ENCODE measurements at regions not wholly inside any gene's neighbourhood (a gene's known extent, or its start where the extent isn't known, plus 50 kb on each side); places are given as distances from the start of the nearest gene placed in this dataset.

DNA sequence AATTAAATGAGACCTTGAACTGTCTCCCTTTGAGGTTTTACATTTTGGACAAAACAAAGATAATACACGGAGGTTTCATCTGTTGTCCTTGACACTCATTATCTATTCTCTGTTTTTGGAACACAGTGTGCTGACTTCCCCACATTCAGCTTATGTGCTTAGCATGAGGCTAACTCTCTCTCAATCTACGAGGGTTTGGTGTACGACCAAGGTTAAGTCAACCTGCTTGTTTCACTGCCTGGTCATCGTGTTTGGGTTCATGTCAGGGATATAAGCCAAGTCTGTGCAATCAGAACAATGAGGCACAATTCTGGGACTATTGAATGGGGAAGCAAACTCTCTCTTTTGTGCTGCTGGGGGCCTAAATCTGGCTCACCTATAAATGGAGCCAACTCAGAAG, 328.5 kb upstream of the USP25 start:
- no peak for DNase-seq

DNA sequence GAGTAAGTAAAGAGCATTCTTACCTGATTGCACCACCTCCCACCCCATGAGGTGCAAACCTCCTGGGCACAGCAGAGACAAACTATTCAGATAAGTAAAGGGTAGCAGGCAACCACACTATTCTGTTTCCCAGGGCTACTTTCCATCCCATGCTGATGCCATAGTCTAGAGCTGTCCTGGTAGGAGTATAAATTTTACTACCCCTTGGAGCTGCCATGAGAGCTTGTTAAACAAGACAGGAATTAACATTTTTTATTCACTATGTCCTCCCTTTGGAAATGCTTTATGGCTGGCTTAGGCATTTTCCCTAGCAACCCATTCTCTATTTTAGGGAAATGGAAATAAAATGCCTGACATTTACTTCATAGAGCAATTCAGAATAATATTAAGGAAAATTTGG, 324.6 kb upstream of the USP25 start:
- DNase-seq = no peak

DNA sequence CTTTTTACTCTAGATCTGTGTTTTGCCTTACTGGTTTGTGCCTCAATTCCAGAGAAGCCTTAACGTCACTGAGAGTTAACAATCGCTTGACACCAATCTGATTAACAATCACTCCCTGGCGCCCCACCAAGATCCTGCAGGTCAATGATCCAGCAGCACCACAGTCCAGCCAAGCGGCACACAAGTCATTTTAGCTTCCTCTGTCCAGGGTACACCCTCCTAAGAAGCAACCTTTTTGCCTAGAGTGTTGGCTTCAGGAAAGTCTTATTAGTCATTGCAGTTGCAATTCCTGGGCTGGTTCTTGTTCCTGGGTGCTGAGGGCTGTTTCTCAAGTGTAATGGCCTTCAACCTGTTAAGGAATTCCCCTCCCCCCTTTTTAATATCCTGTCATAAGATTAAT, 323.0 kb upstream of the USP25 start:
- DNase-seq = no peak

DNA sequence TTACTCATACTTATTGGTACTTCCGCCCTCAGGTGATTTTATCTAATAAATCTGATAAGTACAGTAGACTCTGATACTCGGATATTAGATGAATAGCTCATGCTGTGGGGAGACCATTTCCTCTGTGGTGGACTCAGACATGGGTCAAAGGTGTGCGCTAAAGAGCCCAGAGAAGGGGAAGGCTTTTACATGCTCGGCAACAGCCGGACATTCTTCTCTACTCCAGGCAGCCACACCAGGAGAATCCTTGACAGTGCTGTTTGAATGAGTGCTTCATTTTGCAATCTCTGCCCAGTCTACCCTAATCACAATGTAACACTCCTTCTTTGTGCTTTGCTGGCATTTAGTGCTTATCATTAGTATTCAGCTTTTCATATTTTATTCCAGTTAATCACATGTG, 322.2 kb upstream of the USP25 start:
- DNase-seq = no peak

DNA sequence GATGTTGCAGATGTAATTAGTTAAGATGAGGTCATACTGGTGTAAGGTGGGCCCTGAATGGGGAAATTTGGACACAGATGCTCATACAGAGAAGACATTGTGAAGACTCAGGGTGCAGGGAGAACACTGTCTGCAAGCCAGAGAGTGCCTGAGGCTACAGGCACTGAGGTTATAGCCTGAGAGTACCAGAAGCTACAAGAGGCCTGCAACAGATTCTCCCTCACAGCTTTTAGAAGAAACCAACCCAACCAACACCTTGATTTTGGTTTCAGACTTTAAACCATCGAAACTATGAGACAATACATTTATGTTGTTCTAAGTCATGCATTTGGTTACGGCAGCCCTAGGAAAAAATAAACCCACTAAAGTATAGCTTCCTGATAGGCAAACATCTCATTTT, 321.7 kb upstream of the USP25 start:
- DNase-seq = no peak

DNA sequence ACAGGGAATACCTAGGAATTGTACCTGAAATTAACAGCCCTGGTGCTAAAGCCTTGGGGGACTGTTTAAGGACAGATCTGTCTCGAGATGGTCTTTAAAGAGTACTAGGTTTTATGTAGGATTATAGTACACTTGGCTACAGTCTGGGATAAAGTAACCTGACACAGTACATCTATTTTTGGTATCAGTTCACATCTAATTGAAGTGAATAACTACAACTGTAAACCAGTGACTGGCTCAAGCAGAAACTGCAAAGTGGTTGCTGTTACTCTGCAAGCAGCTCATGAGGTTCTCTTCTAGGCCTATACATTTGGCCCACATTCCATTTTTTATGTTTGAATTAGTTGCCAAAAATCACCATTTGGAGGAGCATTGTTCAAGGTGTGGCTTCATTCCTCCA, 320.8 kb upstream of the USP25 start:
- no peak for DNase-seq

DNA sequence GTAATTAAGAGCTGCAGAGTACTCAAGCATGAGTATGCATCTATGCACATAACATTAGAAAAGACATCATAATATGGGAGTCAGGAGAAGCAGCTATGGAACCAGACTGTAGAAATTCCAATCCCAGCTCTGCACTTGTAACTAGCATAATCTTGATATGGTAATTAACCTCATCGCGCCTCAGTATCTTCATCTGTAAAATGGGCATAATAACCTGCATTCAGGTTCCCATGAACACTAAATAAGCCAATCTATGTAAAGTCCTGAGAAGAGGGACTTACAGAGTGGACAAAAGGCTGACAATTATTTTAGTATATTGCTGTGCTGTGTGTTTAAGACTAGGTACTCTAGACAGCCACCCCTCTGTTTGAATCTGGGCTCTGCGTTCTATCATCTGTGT, 318.9 kb upstream of the USP25 start:
- no peak for DNase-seq

DNA sequence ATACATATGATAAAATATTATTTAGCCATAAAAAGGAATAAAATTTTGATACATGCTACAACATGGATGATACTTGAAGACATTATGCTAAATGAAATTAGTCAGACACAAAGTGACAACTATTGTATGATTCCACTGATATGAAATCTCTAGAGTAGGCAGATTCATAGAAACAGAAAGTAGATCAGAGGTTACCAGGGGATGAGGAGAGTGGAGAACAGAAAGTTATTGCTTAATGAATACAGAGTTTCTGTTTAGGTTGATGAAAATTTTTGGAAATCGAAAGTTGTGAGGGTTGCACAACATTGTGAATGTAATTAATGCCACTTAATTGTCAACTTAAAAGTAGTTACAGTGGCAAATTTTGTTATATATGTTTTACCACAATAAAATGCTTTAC, 315.7 kb upstream of the USP25 start:
- no peak for DNase-seq

DNA sequence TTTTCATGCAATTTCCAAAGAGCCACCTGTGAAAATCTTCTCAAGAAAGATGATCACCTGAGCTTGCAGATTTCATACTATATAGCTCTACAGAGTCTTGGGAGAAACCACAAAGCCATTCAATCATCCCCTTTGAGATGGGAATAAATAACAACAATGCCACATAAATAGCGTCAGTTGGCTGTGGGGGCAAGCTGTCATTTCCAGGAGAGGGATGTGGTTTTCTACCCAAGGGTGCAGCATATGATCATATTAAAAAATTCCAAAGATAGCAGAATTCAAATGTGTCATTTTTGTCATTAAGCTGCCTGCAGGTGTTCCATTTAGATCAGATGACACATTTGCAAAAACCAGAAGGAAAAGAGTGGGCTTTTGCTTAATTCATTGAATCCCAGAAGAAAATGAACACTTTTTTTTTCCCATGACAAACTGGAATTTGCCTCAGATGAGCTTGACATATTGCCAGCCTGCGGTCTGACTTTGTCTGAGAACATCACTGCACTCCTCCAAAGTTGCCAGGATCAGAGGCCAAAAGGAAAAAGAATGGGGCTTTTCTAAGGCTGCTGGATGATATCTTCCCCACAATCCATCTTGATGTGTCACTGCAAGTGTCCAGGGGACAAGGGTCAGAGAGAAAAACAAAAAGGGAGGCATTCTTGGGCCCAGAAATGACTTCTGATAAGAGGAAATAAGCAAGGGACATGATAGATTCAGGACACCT, 314.1 kb upstream of the USP25 start:
- DNase-seq = no peak

DNA sequence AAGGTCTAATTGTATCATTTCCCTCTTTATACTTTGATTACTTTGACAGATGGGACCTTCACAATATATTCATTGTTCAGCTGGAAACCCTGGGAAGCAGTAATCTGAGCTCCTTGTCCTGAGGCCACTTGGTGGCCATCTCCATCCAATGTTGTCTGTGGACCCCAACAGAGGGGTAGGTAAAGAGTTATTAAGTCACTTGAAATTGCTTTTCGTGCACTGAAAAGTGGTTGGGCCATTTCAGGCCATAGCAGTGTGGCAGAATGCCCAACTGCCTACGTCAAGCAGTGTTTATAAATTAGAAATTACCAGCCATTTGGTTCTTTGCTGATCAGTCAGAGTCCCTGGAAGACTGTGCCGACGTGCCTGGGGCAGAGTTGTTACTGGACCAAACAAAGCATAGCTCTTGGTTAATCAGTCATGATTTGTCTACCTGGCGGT, 308.3 kb upstream of the USP25 start:
- DNase-seq = no peak

DNA sequence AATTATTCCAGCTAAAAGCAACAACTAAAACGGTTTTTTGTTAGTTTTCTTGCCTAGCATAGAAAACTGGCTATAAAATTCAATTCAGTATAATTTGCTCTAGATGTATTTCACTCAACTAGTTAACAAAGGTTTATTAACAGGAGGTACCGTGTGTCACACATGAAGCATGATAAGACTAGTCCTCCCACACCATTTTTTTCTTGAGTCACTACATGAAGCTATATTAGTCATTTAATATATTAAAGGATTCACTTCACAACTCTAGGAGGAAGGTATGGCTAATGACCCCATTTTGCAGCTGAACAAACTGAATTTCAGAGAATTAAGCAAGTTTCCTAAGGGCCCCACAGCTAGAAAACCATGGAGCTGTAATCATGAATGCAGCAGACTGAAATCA, 307.8 kb upstream of the USP25 start:
- no peak for DNase-seq

DNA sequence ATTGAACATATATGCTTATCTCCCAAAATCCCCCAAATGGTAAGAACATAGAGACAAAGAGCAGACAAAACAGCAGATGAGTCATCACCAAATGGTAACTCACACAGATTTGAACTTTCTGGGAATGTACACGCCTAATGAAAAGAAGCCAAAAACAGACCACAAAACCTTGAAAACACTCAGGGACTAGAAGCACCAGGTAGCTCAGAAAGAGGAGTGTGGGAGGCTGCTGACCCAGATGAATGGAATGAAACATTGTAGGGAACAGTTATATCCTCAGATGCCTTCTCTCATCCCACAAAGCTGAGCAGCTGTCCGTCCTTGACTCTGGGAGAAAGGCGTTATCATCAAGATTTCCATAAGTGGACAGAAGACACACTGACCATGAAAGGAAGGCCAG, 307.0 kb upstream of the USP25 start:
- DNase-seq = no peak

DNA sequence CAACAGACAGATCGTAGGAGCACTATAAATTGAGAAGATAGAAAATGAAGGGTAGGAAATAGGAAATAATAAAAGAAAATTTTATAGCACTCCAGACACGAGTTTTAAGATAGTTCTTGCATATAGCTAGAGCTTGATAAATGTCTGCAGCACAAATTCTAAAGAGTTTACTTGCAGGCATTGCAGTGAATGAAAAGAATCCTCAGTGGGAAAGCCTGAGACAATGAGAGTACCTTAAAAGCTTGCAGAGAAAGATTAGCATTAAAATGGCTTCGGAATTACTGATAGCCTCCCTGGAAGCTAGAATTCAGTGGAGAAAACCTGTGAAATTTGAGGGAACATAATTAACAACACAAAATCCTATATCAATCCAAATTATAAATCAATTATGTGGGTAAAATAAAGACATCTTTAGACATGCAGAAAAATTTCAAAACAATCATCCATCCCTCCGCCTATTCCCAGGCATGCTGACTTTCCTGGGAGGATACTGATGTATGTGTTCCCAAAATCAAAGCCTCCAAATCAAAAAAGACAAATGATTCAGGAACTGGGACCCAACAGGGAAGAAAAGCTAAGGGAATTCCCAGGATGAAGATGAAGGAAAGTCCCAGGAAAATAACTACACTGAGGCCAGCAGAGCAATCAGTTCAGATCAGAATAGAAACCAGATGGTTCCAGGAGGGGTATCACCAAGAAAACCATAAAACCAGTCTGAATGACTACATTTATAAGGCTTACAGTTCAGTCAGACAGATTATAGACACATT, 305.9 kb upstream of the USP25 start:
- no peak for DNase-seq

DNA sequence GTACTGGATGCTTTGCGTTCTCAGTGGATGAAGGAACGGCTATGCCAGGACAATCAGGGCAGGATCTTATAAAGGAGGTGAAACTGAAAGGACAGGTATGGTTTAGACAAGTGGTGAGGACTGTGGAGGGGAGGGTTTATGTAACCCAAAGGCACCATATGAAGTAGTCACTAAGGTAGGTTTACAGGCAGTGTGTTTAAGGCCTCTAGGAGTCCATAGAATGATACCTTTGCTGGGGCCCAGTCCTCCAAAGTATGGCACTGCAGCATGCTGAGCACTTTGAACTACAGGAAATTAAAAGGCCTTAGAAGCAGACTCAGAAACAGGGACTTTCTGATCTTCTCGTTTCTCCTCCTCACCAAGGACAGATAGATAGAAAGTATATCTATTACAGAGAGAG, 304.7 kb upstream of the USP25 start:
- no peak for DNase-seq

DNA sequence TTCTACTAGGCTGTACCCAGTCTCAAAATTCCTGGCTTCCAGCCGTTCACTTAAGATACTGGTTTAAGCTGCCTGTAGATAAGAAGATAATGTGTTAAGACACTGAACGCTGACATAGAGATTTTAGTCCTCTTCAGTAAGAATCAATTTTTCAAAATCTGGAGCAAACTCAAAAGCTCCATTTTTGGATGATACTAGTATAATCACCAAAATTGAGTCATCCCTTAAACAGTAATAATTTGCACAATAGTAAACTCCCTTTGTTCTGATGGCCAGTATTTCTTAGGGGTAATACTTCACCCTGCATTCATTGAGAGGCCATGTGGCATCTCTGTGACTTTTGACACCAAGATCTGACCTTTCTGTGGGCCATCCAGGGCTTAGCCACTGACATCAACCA, 299.8 kb upstream of the USP25 start:
- DNase-seq = no peak

DNA sequence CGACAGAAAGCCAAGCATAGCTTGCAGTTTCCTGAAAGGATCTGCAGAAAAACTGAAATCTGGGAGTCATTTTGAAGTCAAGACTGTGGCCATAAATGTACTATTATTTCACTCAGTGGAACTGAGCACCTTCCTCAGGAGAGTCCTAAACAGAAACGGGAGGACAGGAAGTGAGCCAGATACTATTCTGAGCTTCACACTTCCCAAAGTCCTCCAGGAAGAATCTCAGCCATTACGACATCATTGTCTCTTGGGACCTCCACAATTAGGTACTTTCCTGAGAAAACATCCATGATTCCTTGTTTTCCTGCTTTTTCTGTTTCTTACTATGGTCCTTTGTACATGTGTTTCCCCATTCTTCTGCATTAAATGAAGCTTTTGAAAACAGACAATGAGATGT, 299.2 kb upstream of the USP25 start:
- DNase-seq = no peak

DNA sequence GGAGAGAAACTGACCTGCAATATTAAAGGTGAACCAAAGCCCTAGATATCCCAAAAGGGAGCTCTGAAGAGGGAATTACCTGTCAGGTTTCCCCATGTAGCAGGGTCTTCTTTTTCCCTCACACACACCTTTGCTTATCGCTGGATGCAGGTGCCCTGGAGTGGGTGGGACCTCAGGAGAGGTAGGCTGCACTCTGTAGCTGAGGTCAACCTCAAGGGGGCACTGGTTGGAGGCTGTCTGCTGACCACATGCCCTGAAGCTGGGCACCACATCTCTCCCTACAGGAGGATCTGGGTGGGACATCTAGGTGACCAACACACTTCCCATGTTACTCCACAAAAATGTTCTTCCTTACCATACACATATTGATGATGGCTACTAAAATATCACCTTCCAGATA, 298.7 kb upstream of the USP25 start:
- DNase-seq = no peak

DNA sequence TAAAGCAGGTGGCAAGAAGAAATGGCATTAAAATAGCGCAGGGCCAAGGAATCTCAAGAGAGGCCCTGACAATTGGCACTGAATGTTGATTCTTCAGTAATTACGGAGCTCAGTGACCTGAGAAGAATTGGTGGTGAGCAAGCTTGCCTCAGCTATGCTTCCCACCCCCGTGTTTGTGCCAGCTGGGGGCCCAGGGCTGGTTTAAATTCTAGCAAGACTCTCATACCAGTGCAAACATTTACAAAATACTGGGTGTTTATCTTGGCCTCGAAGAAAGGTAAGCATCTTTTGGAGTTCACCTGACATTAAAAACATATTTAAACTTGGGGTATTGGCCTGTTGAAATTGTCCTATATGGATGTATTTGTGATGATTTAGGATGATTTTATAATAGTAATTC, 296.7 kb upstream of the USP25 start:
- no peak for DNase-seq

DNA sequence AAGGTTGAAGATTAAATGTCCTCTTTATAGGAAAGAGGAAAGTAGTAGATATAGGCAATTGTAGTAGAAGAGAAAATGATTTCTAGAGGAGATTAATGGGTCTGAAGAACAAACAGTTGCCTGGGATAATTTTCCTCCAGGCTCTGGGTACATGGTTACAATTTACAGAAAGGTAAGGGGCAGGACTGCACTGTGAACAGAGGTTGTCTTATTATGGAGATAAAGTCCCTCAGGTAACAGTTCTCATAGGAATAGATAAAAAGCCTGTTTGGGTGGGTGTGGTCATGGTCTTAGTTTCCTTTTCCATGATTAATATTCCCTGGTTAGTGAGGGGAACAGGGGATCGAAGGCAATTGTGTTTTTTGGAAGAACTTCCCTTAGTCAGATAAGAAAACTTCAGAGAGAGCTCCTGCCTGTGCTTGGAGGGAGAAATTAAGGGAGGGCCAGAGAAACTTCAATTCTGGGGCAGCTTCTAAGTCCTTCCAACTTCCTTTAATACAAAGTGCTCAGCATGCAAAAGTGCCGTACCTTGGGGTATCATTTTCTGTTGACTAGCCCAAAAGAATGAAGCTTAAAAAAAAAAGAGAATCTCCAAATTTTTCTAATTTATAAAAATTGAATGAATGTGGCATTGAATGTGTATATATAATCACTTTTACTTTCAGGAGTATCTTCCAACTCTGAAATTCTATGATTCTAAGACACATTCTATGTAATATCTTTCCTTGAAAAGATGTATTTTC, 295.4 kb upstream of the USP25 start:
- no peak for DNase-seq

DNA sequence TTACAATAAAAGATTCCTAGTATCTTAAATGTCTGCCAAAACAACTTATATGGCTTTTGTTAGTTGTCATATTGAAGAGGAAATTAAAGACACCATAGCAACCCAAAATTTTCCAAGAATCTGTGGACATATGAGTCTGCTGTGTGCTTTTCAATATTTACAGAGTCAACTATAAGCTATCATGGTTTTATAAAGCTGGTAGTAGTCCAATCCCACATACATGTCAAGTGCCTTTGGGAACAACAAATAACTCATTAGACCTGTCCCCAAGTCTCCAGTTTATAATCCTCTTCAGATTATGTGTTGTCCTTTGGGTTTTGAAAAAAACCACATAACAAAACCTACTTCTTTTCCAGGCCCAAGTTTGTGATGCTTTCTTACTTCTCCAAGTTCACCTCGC, 293.8 kb upstream of the USP25 start:
- DNase-seq = no peak

DNA sequence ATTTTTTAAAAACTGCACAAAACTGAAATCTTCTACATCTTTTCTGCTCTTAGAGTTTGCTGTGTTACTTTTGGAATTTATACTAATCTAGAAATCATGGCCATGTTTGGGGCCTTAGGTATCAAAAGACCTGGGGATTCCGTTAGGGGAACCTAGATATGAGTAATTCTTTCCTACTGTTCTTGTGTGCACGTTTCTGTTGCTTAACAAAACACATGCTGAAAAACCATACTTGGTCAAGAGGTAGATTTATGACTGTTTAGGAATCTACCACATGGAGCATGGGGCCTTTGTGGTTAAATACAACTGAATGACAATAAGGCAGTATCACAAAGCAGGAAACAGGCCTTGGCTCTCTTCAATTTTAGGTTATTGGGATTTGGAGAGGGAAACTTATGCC, 291.9 kb upstream of the USP25 start:
- no peak for DNase-seq

DNA sequence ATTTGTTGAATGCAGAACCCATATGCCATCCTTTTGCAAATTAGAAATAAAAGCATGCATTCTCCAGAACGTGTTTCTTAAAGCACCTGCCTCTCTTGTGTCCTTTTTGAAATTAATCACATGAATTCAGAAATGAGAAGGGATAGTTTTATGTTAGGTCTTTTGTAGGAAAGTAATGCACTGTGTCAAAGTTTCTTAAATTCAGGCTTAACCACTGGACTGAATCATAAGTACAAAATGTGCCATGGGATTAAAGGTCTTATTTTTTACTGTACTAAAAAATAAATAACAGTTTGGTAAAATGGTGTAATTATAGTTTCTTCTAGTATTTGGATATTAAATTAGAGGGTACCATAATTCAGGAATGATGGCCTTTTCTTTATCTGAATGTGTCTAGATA, 290.1 kb upstream of the USP25 start:
- no peak for DNase-seq

DNA sequence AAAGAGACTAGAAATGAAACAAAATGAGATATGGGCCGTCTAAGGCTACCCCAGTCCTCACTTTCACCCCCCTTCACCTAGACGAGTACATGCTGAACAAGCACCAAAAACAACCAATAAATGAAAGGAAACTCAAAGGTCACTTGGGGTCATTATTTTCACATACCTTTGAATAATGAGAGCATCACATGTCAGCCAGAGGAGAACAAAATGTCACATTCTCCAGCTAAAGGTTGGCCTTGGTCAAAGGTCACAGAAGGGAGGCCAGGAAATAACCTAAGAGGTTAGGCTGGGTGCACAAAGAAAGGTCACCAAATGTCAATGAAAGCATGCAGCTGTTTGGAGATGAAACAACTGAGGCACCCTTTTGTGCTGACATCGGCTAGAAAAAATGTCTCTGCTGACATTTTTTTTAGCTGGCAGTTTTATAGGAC, 288.7 kb upstream of the USP25 start:
- no peak for DNase-seq

DNA sequence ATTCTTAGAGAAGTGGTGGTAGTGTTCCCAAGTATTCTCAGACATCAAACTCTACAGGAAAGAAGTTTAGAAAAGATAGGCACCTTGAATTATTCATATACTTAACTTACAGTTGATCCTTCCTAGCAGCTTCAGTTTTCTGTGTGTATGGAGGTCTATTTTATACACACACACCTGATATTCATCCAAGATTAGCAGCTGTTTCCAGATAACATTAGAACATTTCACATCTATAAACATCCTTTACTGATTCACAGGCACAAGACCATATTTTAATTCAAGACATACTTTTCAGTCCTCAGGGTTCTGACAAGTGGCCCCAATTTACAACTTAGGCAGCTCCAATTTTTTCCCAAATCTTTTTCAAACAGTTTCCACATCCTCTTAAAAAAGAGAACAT, 287.8 kb upstream of the USP25 start:
- no peak for DNase-seq

Data from activated naive CD4-positive, alpha-beta T cell (primary cell).